GM12878 (cell line): ENCODE measurements at regions not wholly inside any gene's neighbourhood (a gene's known extent, or its start where the extent isn't known, plus 50 kb on each side); places are given as distances from the start of the nearest gene placed in this dataset.

Experiments used
- ATAC-seq: fragments of 200-7000 bp; cut with Tn5 transposase; 3 replicates; pipeline ENCODE4 v1.9.1; 2020; ENCODE audit warnings: mild to moderate bottlenecking, moderate library complexity
- BruUV-seq: library from RNA; stranded (reverse); fragments of 400-500 nt; replicated peaks from 2 replicates; lab custom pipeline; 2021; lab: Mats Ljungman, UMichigan
- CTCF ChIA-PET: fragments of 300-600 bp; sonication (Branson Sonifier 250); formaldehyde crosslinking; extraction: SDS; loops from one replicate; lab custom pipeline; 2021; ENCODE audit warnings: inconsistent platforms; lab: Yijun Ruan, JAX
- POLR2A ChIA-PET: fragments of 350-600 bp; formaldehyde crosslinking; extraction: SDS; loops from one replicate; lab custom pipeline; 2021; ENCODE audit warnings: inconsistent platforms; lab: Charles Lee
- RAD21 ChIA-PET: fragments of 300-600 bp; sonication (Branson Sonifier 250); formaldehyde crosslinking; loops from one replicate; lab custom pipeline; 2023; ENCODE audit warnings: antibody characterized with exemption; ENCODE audit not compliant: unreplicated experiment; lab: Charles Lee
- SMC1A ChIA-PET: fragments of 300-600 bp; sonication (Branson Sonifier 250); formaldehyde crosslinking; loops from one replicate; lab custom pipeline; 2023; ENCODE audit not compliant: unreplicated experiment, uncharacterized antibody; lab: Charles Lee
- DNase-seq: peaks from one replicate; pipeline ENCODE4 v3.0.0-alpha.2; 2011; ENCODE audit warnings: low read depth, low spot score
- FAIRE-seq: peaks from 3 replicates; lab custom pipeline; 2011; peaks lifted over from hg19 to GRCh38; lab: Jason Lieb, UNC
- H2AFZ ChIP-seq: 2 replicates; pipeline ENCODE4 v1.6.0; 2011; ENCODE audit warnings: low read depth, low read length, control low read depth; ENCODE audit not compliant: control insufficient read depth
- H3K27ac ChIP-seq: 2 replicates; pipeline ENCODE4 v1.5.1; 2011; ENCODE audit warnings: control low read depth; ENCODE audit not compliant: control insufficient read depth, insufficient read depth
- H3K27me3 ChIP-seq, 2 experiments: replicated peaks in 1 of 2; 2 replicates each; pipeline versions ENCODE4 v1.6.0 to v1.6.1; 2011; ENCODE audit warnings: low read length in 1 of 2; ENCODE audit not compliant: control insufficient read depth in 2 of 2, insufficient read depth in 2 of 2
- H3K36me3 ChIP-seq, 2 experiments: 2 replicates each; pipeline ENCODE4 v1.5.1; 2011; ENCODE audit warnings: low read length in 1 of 2; ENCODE audit not compliant: control insufficient read depth in 2 of 2, insufficient read depth in 2 of 2
- H3K4me1 ChIP-seq: 2 replicates; pipeline ENCODE4 v1.6.1; 2011; ENCODE audit warnings: mild to moderate bottlenecking, low read length, moderate library complexity, mixed read lengths; ENCODE audit not compliant: control insufficient read depth, insufficient read depth
- H3K4me2 ChIP-seq: 2 replicates; pipeline ENCODE4 v1.6.0; 2011; ENCODE audit warnings: control low read depth; ENCODE audit not compliant: control insufficient read depth, insufficient read depth
- H3K4me3 ChIP-seq: fragments of 200-600 bp; sonication (generic); 2 replicates; pipeline ENCODE4 v1.5.1; 2016
- H3K79me2 ChIP-seq: 2 replicates; pipeline ENCODE4 v1.6.0; 2011; ENCODE audit warnings: low read length; ENCODE audit not compliant: control insufficient read depth, insufficient read depth
- H3K9ac ChIP-seq: 2 replicates; pipeline ENCODE4 v1.8.0; 2011; ENCODE audit warnings: low read length, control low read depth, mixed read lengths; ENCODE audit not compliant: control insufficient read depth, insufficient read depth
- H3K9me3 ChIP-seq: replicated peaks from 3 replicates; pipeline ENCODE4 v1.5.1; 2011; ENCODE audit warnings: mild to moderate bottlenecking, low read length; ENCODE audit not compliant: control insufficient read depth, insufficient read depth
- H4K20me1 ChIP-seq: 2 replicates; pipeline ENCODE4 v1.6.0; 2011; ENCODE audit not compliant: control insufficient read depth, insufficient read depth
- ATF2 ChIP-seq: IDR thresholded peaks from 2 replicates; pipeline ENCODE4 v1.6.1; 2012; ENCODE audit warnings: low read length, inconsistent platforms
- BMI1 ChIP-seq: fragments of 450-650 bp; IDR thresholded peaks from 2 replicates; pipeline ENCODE4 v1.6.1; 2016; ENCODE audit warnings: mild to moderate bottlenecking, moderate library complexity, borderline replicate concordance
- HCFC1 ChIP-seq: fragments of 150-350 bp; IDR thresholded peaks from 2 replicates; pipeline ENCODE4 v1.6.1; 2014; ENCODE audit warnings: low read length
- KDM1A ChIP-seq: fragments of 200-600 bp; sonication (generic); IDR thresholded peaks from 2 replicates; pipeline ENCODE4 v1.6.1; 2016; ENCODE audit warnings: borderline replicate concordance
- MEF2B ChIP-seq: fragments of 450-650 bp; IDR thresholded peaks from 2 replicates; pipeline ENCODE4 v1.6.1; 2018; ENCODE audit warnings: mild to moderate bottlenecking, moderate library complexity; ENCODE audit not compliant: partially characterized antibody, poor library complexity, severe bottlenecking
- NFYA ChIP-seq: IDR thresholded peaks from 2 replicates; pipeline ENCODE4 v1.6.1; 2011; ENCODE audit warnings: low read depth, mild to moderate bottlenecking, low read length, improper control_type of control experiment, borderline replicate concordance
- RBBP5 ChIP-seq: fragments of 200-600 bp; sonication (generic); conservative IDR thresholded peaks from 2 replicates; pipeline ENCODE4 v1.6.1; 2016
- SIN3A ChIP-seq: IDR thresholded peaks from 2 replicates; pipeline ENCODE4 v1.6.1; 2012; ENCODE audit warnings: low read depth, low read length, improper control_type of control experiment
- SMC3 ChIP-seq: IDR thresholded peaks from 2 replicates; pipeline ENCODE4 v1.6.1; 2011; ENCODE audit warnings: low read length, improper control_type of control experiment, borderline replicate concordance
- USF1 ChIP-seq: IDR thresholded peaks from 2 replicates; pipeline ENCODE4 v1.6.1; 2011; ENCODE audit warnings: borderline replicate concordance, low read depth, mild to moderate bottlenecking, moderate library complexity, mixed read lengths, low read length; ENCODE audit not compliant: insufficient read depth; ENCODE audit errors: extremely low read length
- ZNF24 ChIP-seq: fragments of 450-650 bp; IDR thresholded peaks from 2 replicates; pipeline ENCODE4 v1.6.1; 2017; ENCODE audit warnings: antibody characterized with exemption, mild to moderate bottlenecking
- ZNF384 ChIP-seq: IDR thresholded peaks from 2 replicates; pipeline ENCODE4 v1.6.1; 2012; ENCODE audit warnings: low read depth, mild to moderate bottlenecking, low read length, improper control_type of control experiment, borderline replicate concordance
- WGBS: methylation state at CpG from one replicate; pipeline ENCODE4 v1.1.6; 2016; ENCODE audit warnings: low lambda C conversion rate; ENCODE audit not compliant: insufficient replicate concordance, insufficient coverage; ENCODE audit errors: missing lambda C conversion rate; 5-methylcytosine and 5-hydroxymethylcytosine counted together
- in situ Hi-C: fragments of 300-500 bp; cut with MboI; formaldehyde crosslinking; loops from 9 replicates; pipeline ENCODE4 v1.14.3; 2018; ENCODE audit warnings: mixed read lengths
- intact Hi-C: fragments of 100-400 bp; cut with micrococcal nuclease; formaldehyde crosslinking; loops from one replicate; pipeline ENCODE4 v1.14.2; 2022; ENCODE audit not compliant: unreplicated experiment

DNA sequence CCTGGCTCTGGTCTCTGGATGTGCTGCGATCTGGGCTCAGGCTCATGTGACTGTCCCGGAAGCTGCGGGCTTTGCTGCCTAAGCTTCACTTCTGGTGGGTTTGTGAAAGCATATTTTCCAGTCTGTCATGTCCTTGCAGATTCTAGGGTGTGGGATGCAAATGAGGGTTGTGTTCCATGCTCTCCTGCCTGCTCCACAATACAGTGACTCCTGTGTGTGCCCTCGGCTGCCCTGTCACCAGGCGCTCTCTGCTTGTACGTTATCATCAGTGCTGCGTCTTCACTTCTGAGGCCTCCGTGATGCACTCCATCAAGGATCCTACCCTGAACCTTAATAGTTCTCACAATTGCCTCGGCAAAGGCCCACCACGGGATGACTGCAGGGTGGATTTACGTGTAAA, 84.2 kb downstream of the TTLL2 start:
- in situ Hi-C loops (no loop called here), intact Hi-C loops (no loop called here)
- CTCF ChIA-PET, result no interaction called here
- no peaks in the 10 kb centered on the region for H3K79me2 ChIP-seq
- no peak overlapping the region for H3K27ac ChIP-seq
- SMC1A ChIA-PET, result no interaction called here
- H3K4me3 ChIP-seq, result no peak overlapping the region
- RAD21 ChIA-PET, result no interaction called here
- WGBS, result 49% methylated on average over 11 of the region's 11 CpGs
- H3K36me3 ChIP-seq, result no peaks in the 10 kb centered on the region; a peak in 1 of 4 replicates
- no peak for TF ChIP-seq MEF2B
- no peak for TF ChIP-seq BMI1
- no peak for TF ChIP-seq ZNF384
- TF ChIP-seq NFYA, result no peak
- no peak for TF ChIP-seq ATF2
- no peak for TF ChIP-seq USF1
- TF ChIP-seq RBBP5, result no peak
- no peak for TF ChIP-seq SMC3
- no peak for TF ChIP-seq KDM1A
- no peak for TF ChIP-seq ZNF24
- TF ChIP-seq SIN3A, result no peak
- no peak for TF ChIP-seq HCFC1
- no peak overlapping the region for H3K9ac ChIP-seq
- POLR2A ChIA-PET, result no interaction called here
- ATAC-seq, result no peak
- BruUV-seq, result no TSS peak
- H3K4me2 ChIP-seq, result no peak overlapping the region
- H3K9me3 ChIP-seq, result no peaks in the 10 kb centered on the region
- DNase-seq, result no peak
- FAIRE-seq, result no peak
- no peak overlapping the region for H2AFZ ChIP-seq
- no peaks in the 10 kb centered on the region for H4K20me1 ChIP-seq
- H3K4me1 ChIP-seq, result no peaks in the 10 kb centered on the region
- H3K27me3 ChIP-seq, result no peaks in the 10 kb centered on the region; a peak in 1 of 4 replicates
